GM18508 (cell line): ENCODE measurements at regions not wholly inside any gene's neighbourhood (a gene's known extent, or its start where the extent isn't known, plus 50 kb on each side); places are given as distances from the start of the nearest gene placed in this dataset.
"Not testable (repeated sequence)": the region's sequence is repeated elsewhere in the genome, so short reads cannot be mapped to it uniquely, and the experiment has no call there.

ENCODE experiments used
- ATAC-seq: cut with Tn5 transposase; IDR thresholded peaks from one replicate; pipeline ENCODE4 v1.9.1; 2021; ENCODE audit warnings: moderate number of reproducible peaks; ENCODE audit not compliant: insufficient read depth, unreplicated experiment

DNA sequence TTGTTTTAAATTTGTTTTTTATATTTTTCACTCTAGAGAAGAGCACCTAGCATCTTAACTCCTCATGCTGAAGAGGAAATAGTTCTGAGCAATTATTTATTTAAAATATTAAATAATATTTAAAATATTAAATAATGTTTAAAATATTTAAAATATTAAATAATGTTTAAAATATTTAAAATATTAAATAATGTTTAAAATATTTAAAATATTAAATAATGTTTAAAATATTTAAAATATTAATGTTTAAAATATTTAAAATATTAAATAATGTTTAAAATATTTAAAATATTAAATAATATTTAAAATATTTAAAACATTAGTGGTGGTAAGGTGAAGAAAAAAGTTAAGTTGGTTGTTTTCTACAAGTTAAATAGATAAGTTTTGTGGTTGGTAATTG, 147.6 kb upstream of the FERMT1 start:
- not testable (repeated sequence) for ATAC-seq

DNA sequence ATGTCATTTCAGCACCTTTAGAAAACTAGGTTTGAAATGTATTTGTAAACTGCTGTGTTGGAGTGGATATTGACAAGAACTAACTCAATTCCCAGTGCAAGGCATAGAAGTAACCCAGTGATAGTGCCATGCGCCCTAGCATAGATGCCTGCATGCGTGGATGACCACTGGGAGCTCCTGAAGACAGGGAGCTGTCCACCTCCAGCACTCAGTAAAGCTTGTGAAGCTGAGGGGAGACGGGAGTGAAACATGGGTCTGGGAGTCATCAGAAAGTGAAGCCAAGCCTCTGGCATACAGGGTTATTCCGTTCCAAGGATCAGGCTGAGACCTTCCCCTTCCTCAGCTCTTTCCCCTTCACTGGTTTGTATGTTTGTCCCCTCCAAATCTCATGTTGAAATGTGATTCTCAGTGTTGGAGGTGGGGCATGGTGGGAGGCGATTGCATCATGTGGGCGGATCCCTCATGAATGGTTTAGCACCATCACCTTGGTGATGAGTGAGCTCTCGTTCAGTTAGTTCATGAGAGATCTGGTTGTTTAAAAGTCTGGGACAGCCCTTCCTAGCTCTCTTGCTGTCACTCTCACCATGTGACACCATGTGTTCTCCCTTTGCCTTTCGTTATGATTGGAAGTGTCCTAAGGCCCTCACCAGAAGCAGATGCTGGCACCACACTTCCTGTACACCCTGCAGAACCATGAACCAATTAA, 146.5 kb upstream of the FERMT1 start:
- no peak for ATAC-seq

DNA sequence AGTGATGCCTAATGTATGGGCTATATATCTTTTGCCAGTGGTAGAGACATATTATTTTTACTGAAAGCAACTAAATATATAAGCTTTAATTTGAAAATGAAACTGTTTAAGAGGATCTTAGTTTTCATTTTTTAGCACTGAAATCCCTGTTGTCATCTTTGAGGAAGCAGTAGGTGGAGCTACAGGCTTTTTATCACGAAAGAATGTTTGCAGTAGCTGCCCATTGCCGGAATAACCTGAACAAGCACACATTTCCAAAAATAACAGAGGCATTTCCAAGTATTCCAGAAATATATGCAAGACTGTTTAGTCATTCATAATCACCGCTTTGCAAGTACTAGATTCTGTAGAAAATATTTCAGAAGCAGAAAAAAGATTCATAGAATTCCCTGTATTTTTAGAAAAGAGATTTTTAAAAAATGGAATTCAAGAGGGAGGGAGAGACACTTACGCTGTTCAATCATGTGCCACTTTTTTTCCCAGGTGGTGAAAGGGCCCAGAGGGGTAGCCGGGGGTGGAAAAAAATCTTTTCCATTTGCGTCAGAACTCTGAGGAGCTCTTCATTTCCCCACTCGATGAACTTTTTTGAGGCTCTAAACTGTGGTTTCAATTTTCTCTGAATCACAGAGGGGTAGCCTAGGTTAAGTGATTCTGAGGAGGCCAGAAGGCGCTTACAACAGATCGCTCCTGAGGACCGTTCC, 142.5 kb upstream of the FERMT1 start:
- no peak for ATAC-seq

DNA sequence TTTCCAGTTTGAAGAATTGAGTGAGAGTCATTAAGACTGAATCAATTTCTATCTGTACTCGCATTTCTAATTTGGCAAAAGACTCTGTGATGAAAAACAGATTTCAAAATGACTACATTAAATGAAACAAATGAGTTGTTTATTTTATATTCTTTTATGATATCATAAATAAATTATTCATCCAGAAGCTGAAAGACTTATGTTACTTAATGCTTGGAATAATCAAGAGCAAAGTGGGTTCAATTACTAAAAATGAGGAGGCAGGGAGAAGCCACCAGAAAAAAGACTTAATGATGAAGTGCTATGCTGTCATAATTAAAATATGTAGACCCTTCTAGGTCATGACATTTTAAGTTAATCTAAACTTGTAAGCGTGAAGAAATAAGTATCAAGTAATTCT, 130.6 kb upstream of the FERMT1 start:
- ATAC-seq: no peak

DNA sequence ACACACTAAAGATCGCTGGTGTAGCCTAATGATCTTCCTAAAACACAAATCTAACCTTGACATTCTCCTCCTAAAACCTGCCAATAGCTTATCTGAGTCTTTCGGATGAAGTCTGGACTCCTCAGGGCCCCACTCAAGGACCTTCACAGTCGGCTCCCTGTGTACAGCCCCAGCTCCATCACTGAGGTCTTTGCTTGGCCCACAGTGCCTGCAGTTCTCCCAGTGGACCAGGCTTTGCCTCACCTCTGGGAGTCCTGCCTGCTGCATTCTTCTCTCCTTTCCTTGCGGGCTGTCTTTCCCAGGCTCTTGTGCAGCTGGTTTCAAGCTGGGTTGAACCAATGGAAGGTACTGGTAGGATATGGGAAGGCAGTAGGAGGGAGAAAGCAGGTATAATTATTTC, 122.6 kb upstream of the FERMT1 start:
- ATAC-seq: no peak

DNA sequence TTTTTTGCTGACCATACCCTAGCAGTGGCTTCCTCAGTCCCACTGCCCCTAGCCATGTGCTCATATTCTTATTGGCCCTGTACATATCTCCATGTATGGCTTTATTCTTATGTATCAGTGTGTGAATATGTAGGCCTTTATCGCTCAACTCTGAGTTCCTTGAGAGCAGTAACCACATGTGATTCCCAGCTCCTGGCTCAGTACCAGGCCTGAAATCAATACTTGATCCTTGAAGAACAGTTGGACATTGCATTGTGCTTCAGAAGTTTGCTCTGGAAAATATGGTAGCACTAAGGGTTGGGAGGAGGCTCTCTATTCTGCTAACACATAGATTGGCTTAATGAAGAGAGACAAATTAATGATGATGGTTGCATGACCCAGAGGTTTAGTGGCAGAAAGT, 118.8 kb upstream of the FERMT1 start:
- ATAC-seq: no peak

DNA sequence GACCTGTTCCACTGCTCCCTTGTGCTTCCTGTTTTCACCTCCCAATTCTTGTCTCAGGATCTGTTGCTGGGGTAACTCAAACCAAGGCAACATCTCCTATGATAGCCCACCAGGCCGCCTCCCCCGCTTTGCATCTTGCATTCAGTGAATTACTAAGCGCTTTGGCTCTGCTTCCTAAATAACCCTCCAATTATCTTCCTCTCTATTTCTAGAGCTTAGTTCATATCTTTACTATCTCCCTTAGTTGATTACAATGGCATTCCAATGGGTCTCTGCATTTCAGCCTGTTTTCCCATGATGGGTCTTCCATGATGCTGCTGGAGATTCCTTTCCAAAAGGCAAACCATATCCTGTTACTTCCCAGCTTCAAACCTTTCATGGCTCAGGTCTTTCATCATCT, 117.2 kb upstream of the FERMT1 start:
- no peak for ATAC-seq

DNA sequence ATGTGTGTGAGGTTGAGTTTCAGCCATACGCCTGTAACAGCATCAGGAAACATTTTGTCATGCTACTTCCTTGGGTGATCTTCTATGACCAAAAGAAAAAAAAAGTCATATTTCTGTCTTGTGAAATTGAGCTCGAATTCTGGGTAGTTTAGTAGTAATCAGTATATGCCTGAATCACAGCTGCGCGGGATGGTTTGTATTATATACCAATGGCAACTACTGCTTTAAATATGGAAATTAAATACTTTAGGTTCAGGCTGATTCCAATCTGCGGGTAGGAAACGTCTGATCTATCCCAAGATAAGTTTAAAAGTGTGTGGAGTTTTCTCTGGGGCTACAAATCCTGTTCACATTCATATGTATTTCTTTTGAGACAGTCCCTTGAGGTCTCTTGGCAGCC, 115.6 kb upstream of the FERMT1 start:
- ATAC-seq: no peak

DNA sequence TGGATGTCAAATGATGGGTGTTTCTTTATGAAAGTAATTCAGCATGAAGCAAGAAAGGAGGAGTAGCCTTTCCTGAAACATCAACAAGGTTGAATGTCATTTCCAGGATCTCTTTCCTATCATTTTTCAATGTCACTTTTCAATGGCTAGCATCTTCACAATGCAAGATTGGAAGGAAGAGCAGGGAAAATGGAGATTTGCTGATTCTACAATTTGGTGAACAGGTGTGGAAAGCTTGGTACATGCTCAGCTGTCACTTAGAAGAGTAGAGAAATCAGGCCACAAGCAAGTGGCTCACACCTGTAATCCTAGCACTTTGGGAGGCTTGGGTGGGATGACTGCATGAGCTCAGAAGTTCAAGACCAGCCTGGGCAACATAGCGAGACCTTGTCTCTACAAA, 112.7 kb upstream of the FERMT1 start:
- no peak for ATAC-seq

DNA sequence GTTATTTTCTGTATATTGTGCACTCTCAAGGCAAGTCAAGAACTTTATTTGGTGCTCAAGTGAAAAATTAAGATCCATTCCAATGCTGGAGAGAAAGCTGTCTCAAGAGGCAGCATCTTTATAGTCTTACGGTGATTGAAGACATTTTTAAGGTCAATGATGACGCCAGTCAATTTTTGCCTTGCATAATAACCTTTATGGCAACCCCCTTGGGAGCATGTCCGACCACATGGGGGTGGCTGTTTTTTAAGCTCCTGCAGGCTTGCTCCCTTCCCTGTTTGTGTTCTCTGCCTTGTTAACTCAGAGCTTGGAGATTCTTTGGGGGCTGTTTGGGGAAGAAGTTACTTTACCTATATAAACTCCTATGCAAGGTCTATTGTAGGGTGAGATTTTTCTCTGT, 109.6 kb upstream of the FERMT1 start:
- ATAC-seq: no peak

DNA sequence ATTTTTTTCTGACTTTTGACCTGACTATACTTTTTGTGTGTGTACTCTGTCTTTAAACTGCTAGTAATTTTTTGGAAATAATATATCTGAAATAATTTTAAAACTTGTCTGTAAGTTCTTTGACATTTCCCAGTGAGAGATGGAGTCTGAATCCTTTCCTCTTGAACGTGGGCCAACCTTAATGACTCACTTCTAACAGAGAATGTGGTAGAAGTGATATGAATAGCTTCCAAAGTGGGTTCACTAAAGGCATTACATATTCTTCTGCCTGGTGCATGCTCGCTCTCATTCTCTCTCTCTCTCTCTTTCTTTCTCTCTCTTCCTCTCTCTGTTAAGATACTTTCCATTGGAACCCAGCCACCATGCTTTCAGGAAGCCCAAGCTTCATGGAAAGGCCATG, 108.7 kb upstream of the FERMT1 start:
- ATAC-seq: no peak

DNA sequence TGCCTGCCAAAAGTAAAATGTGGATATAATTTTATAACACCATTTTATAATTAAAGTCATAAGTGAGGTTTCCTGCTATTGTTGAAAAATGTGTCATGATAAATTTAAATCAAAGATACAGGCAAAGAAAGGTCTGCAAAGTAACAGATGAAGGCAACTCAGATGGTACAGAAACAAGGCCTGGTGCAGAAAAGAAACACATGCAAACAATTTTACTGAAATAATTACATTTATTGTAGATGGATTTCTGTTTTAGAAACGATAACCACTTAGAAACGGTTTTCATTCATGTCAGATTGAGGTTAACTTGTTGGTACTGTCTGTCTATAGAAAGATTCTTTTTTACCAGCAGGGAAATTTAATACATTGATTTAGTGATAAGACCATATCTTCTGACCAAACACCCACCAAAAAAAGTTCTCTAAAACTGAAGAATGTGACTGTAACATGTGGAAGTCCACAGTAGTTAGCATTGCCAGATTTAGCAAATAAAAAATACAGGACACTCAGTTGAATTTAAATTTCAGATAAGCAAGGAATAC, 105.5 kb upstream of the FERMT1 start:
- ATAC-seq: no peak

DNA sequence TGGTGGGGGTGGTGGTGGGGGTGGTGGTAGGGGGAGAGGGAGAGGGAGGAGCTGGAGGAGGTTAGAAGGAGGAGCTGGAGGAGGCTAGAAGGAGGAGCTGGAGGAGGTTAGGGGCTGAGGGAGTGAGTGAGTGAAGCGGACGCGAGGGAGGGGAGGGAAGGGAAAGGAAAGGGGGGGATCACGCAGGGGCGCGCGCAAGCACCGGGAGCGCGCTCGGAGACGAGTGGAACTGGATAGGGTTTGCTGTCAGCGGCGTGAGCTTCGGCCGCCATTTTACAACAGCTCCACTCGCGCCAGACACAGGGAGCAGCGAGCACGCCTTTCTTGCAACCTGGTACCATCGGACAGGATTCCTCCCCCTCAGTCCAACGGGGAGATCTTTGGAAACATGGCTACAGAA, 90.5 kb upstream of the FERMT1 start:
- no peak for ATAC-seq

DNA sequence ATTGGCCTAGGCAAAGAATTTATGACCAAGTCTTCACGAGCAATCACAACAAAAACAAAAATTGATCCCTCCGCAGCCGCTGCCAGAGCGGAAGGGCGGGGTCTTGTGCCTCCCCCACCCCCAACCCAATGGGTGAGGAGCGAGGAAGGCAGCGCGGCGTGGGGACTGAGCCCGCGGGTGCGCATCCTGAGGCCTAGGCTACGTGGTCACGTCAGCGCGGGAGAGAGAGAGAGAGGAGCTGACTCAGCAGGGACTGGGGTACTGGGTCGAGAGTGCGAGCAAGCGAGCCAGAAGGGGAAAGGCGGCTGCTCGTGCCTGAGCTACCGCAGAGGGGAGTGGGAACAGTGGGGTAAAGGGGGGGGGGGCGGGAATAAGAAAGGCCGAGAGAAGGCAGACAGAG, 90.1 kb upstream of the FERMT1 start:
- ATAC-seq: no peak

DNA sequence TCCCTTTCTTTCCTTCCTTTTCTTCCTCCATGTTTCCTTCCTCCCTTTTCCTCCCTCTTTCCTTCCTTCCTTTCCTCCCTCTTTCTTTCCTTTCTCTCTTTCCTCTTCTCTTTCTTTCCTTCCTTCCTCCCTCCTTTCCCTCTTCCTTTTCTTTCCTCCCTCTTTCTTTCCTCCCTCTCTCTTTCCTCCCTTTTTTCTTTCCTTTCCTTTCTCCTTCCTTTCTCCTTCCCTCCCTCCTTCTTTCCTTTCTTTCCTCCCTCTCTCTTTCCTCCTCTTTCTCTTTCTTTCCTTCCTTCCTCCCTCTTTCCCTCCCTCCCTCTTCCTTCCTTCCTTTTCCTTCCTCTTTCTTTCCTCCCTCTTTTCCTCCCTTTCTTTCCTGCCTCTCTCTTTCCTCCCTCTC, 86.3 kb upstream of the FERMT1 start:
- no peak for ATAC-seq

DNA sequence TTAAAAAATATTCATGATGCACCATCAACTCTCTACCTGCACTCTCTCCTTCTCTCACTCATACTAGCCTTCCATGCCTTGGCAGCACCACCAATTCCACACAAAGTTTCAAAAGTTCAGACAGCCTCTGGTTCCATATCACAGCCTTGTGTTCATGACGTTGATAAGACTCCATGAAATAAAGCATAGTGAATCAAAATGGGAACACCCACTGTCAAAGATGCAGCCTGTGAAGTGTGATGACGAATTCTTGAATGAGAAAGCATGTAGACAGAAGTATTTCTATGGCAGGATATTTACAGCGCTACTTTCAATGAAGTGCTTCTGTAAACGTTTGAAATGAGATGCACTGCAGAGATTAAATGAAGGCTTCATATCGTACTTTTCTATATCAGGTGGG, 77.3 kb upstream of the FERMT1 start:
- no peak for ATAC-seq

DNA sequence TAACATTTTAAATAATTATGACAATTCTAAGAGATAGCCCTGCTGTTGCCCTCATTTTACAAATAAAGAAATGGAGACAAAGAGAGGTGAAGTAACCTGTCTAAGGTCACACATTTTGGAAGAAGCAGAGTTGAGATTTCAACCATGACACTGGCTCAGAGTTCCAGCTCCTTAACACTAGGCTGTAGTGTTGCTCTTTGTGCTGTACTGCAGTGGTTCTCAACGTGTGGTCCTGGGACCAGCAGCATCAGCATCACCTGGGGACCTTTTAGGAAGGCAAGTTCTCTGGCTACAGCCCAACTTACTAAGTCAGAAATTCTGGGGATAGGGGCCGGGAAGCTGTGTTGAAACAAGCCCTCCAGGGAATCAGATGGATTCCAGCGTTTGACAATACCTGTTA, 62.4 kb upstream of the FERMT1 start:
- ATAC-seq: no peak

DNA sequence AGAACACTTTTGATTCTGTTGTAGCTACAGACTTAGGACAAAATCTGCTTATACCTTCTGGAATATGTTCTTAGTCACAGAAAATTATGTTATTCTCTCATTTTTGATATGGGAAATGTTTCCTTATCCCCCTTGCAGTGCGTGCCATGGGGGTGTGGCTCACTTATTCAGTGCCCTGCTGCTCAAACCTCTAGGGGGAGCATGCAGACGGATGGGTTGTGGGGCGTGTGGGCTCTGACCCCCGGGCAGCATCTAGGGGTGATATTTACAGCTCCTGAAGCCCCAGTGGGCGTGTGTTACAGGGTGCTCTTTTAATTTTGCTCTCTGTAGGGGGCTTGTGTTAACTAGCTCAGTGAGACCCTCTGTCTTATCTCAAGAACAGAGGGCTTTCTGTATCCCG, 61.3 kb upstream of the FERMT1 start:
- ATAC-seq: no peak

DNA sequence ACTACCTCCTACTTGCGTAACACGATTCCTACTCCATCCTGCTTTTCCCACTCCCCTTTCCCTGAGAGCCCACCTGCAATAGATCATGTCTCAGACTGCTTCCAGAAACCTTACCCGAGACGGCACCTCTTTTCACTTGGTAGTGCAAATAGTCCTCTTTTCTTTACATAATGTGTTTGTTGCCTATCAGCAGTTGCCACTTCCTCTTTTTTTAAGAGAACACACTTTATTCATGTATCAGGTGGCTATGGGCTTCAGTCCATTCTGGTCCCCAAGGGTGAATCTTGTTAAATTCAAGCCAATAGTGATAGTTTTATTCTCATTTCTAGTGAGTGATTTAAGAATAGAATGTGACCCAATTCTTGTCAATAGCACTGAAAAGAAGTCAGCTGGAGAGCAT, 57.7 kb upstream of the FERMT1 start:
- ATAC-seq: no peak

DNA sequence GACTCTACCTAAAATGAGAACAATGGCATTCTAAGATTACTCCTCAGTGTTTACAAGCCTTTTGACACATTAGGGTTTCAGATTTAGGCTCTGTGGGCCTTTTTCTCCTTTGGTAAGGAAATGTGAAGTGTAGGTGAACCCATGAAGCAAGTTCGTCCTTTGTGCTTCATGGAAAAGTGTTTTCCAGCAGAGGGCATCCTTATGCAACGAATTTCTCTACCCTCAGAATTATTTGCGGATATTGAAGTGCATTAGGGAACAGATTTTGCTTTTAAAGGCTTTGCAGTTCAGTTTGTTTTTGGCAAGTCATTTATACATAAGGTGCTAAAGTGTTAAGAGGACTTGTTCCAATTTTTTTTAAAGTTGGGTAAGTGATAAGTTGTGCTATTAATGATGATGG, 55.7 kb upstream of the FERMT1 start:
- ATAC-seq: no peak

DNA sequence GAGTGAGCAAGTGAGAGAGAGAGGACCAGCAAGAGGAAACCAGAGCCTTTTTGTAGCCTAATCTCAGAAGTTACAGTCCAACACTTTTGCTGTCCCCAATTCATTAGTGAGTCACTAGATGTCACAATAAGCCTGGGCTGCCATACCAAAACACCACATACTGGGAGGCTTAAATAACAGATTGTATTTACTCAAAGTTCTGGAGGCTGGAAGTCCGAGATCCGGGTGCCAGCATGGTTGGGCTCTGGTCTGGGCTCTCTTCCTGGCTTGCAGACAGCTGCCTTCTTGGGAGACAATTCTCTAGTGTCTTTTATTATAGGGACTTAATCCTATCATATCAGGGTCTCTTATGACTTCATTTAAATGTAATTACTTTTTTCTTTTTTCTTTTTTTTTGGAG, 50.7 kb upstream of the FERMT1 start:
- ATAC-seq: no peak
